T-helper 17 cell (primary cell): ENCODE measurements at regions not wholly inside any gene's neighbourhood (a gene's known extent, or its start where the extent isn't known, plus 50 kb on each side); places are given as distances from the start of the nearest gene placed in this dataset.
"Not testable (repeated sequence)": the region's sequence is repeated elsewhere in the genome, so short reads cannot be mapped to it uniquely, and the experiment has no call there.

Experiments used
- ATAC-seq: fragments of 150-1000 bp; cut with Tn5 transposase; 2 replicates; pipeline ENCODE4 v1.10.0; 2021; ENCODE audit warnings: mild to moderate bottlenecking, moderate library complexity
- DNase-seq, 3 donors: peaks; one replicate each; pipeline versions ENCODE4 v3.0.0 to v3.0.0-alpha.2; 2020 to 2021
- H3K9me3 ChIP-seq: one replicate; pipeline ENCODE4 v1.7.0; 2013; ENCODE audit warnings: low read length, mild to moderate bottlenecking; ENCODE audit not compliant: control insufficient read depth, poor library complexity, severe bottlenecking
- H3K27ac Mint-ChIP-seq: one replicate; pipeline ENCODE4 v1.8.0; 2022; ENCODE audit warnings: mild to moderate bottlenecking, moderate library complexity, mixed read lengths
- H3K27me3 Mint-ChIP-seq: one replicate; pipeline ENCODE4 v1.8.0; 2022; ENCODE audit warnings: mixed read lengths
- H3K36me3 Mint-ChIP-seq: one replicate; pipeline ENCODE4 v1.8.0; 2022; ENCODE audit warnings: low read depth, mixed read lengths
- H3K4me1 Mint-ChIP-seq: one replicate; pipeline ENCODE4 v1.8.0; 2022; ENCODE audit warnings: mild to moderate bottlenecking, mixed read lengths
- H3K4me3 Mint-ChIP-seq: one replicate; pipeline ENCODE4 v1.8.0; 2022; ENCODE audit warnings: mild to moderate bottlenecking, moderate library complexity, mixed read lengths

DNA sequence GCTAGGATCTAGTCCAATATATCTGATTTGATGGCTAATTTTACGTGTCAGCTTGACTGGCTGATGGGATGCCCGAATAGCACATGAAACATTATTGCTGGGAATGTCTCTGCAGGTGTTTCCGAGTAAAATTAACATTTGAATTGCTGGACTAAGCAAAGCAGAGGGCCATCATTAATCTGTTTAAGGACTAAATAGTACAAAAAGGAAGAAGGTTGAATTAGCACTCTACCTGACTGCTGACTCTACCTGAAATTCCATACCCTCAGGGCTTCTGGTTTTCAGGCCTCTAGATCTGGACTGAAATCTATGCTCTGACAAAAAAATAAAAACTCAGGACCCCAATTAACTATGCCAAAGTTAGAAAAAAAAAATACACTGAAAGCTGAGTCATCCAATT is 1021.9 kb downstream of the FAM133A start:
- Mint-ChIP-seq H3K36me3 (no peaks in the 10 kb centered on the region), H3K4me3 (no peak overlapping the region), H3K27ac (no peak overlapping the region), H3K27me3 (no peaks in the 10 kb centered on the region), H3K4me1 (no peaks in the 10 kb centered on the region)
- no peak for ATAC-seq
- no peaks in the 10 kb centered on the region for H3K9me3 ChIP-seq
- no peak for DNase-seq

DNA sequence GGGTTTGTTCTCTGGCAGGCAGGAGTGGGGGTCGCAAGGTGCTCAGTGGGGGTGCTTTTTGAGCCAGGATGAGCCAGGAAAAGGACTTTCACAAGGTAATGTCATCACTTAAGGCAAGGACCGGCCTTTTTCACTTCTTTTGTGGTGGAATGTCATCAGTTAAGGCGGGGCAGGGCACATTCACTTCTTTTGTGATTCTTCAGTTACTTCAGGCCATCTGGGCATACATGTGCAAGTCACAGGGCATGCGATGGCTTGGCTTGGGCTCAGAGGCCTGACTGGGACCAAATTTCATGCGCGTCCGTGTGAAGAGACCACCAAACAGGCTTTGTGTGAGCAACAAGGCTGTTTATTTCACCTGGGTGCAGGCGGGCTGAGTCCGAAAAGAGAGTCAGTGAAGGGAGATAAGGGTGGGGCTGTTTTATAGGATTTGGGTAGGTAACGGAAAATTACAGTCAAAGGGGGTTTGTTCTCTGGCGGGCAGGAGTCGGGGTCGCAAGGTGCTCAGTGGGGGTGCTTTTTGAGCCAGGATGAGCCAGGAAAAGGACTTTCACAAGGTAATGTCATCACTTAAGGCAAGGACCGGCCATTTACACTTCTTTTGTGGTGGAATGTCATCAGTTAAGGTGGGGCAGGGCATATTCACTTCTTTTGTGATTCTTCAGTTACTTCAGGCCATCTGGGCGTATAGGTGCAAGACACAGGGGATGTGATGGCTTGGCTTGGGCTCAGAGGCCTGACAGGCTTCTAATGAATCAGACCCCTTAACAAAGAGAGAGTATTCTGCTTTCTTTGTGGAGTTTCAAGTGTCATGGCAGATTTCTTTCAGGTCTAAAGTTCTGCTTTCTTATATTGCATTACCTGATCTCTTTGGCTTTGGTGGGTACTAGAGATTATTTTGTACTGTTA is 1030.6 kb downstream of the FAM133A start:
- not testable (repeated sequence) for ATAC-seq, H3K9me3 ChIP-seq, H3K4me3 Mint-ChIP-seq, H3K36me3 Mint-ChIP-seq, H3K27me3 Mint-ChIP-seq, DNase-seq, H3K27ac Mint-ChIP-seq, H3K4me1 Mint-ChIP-seq

DNA sequence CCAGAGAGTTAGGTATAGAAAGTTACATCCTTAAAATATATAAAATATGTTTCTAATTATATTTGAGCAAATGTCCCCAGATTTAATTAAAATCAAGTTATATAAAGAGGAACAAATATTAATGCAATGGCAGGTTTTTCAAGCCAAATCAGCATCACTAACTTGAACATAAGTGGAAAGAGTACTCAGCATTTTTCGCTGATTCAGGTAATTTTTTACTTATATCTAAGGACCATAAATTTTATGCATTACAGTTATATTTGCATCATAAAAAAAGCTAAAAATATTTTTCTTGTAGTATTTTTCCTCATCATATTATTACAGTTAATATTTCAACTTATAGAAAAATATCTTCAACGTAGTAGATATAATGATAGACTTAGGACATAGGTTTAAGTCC is 1047.4 kb downstream of the FAM133A start:
- Mint-ChIP-seq H3K27ac (no peak overlapping the region), H3K36me3 (no peaks in the 10 kb centered on the region), H3K4me3 (no peak overlapping the region), H3K4me1 (no peaks in the 10 kb centered on the region), H3K27me3 (no peaks in the 10 kb centered on the region)
- H3K9me3 ChIP-seq, result no peaks in the 10 kb centered on the region
- ATAC-seq, result no peak
- no peak for DNase-seq

DNA sequence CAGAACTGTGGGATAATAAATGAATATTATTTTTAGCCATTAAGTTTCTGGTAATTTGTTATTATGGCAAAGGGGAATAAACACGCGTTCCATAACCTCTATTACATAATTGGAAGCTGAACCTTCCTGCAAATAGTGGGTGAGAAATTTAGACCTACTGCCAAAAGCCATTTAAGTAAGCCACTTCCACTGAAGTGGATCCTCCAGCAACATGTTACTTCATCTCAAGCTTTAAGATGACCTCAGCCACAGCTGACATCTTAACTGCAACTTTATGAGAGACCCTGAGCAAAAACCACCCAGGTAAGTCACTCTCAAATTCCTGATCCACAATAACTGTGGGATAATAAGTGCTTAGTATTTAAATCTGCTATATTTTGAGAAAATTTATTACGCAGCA is 1048.6 kb downstream of the FAM133A start:
- H3K4me1 Mint-ChIP-seq, result no peaks in the 10 kb centered on the region
- no peak for ATAC-seq
- no peaks in the 10 kb centered on the region for H3K36me3 Mint-ChIP-seq
- H3K27ac Mint-ChIP-seq, result no peak overlapping the region
- H3K9me3 ChIP-seq, result no peaks in the 10 kb centered on the region
- DNase-seq, result no peak
- H3K27me3 Mint-ChIP-seq, result no peaks in the 10 kb centered on the region
- H3K4me3 Mint-ChIP-seq, result no peak overlapping the region

DNA sequence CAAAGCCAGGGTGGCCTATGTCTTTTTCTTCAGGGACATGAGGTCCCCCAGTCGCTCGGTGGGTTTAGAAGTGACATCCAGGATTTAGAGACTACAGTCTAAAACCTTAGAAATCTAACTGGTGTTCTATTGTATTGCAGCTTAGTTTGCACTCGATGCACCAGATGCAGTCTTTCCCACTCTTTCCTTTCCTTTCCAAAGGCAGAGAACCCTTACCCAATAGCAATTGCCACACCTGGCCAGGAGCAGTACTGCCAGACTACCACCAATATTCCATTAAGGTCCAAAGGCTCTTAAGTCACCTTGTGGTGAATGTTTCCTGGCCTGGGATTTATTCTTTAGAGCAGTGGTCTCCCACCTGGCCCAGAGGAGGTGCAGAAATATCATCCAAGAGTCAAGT is 1068.8 kb downstream of the FAM133A start:
- Mint-ChIP-seq H3K27ac (no peak overlapping the region), H3K4me3 (no peak overlapping the region), H3K4me1 (no peaks in the 10 kb centered on the region), H3K36me3 (no peaks in the 10 kb centered on the region), H3K27me3 (no peaks in the 10 kb centered on the region)
- no peaks in the 10 kb centered on the region for H3K9me3 ChIP-seq
- DNase-seq (no peak), ATAC-seq (no peak)

DNA sequence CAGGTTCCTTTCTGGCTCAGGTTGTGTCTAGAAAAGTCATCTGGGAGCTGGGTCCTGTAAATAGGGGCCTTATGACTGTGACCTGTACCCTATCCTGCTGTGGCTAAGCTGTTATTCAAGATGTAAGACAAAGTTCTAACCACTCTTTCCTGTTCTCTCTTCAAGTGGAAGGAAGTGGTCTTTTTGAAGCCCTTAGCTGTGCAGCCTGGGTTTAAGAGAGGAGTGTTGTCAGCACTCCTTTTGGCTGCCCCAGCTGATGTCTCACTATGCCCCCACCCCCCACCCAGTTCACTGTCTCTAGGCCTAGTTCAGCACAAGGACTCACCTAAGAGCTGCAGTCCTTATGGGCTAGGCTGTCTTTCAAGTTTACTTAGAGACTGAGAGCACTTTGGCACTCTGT is 1069.5 kb downstream of the FAM133A start:
- Mint-ChIP-seq H3K4me3 (no peak overlapping the region), H3K27ac (no peak overlapping the region), H3K36me3 (no peaks in the 10 kb centered on the region), H3K27me3 (no peaks in the 10 kb centered on the region), H3K4me1 (no peaks in the 10 kb centered on the region)
- no peak for DNase-seq
- no peak for ATAC-seq
- no peaks in the 10 kb centered on the region for H3K9me3 ChIP-seq

DNA sequence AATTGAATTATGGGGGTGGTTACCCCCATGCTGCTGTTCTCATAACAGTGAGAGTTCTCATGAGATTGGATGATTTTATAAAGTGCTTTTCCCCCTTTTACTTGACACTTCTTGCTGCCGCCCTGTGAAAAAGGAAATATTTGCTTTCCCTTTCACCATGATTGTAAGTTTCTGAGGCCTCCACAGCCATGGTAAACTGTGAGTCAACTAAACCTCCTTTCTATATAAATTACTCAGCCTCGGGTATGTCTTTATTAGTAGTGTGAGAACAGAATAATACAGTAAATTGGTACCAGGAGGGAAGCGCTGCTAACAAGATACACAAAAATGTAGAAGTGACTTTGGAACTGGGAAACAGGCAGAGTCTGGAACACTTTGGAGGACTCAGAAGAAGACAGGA is 1070.8 kb downstream of the FAM133A start:
- Mint-ChIP-seq H3K27ac (no peak overlapping the region), H3K4me3 (no peak overlapping the region), H3K27me3 (no peaks in the 10 kb centered on the region), H3K36me3 (no peaks in the 10 kb centered on the region), H3K4me1 (no peaks in the 10 kb centered on the region)
- H3K9me3 ChIP-seq, result no peaks in the 10 kb centered on the region
- no peak for DNase-seq
- ATAC-seq, result no peak

DNA sequence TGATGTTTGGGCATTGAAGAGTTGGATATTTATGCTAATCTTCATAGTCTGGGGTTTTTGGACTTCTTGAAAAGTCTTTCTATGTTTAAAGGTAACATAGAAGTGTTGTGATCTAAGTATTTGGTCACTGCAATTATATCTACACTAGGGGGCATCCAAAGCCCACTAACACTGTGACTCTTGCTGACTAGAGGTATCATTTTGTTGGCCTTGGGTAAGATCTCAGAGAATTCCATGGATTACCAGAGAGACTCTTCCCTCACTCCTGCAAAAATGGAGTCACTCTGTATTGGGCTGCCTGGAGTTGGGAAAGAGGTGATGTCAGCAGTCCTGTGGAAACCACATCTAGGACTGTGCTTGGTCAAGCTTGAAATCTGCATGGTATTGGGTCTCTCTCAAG is 1077.6 kb downstream of the FAM133A start:
- no peaks in the 10 kb centered on the region for H3K36me3 Mint-ChIP-seq
- no peak overlapping the region for H3K4me3 Mint-ChIP-seq
- H3K4me1 Mint-ChIP-seq, result no peaks in the 10 kb centered on the region
- H3K27me3 Mint-ChIP-seq, result no peaks in the 10 kb centered on the region
- no peak for ATAC-seq
- no peak for DNase-seq
- H3K9me3 ChIP-seq, result no peaks in the 10 kb centered on the region
- no peak overlapping the region for H3K27ac Mint-ChIP-seq

DNA sequence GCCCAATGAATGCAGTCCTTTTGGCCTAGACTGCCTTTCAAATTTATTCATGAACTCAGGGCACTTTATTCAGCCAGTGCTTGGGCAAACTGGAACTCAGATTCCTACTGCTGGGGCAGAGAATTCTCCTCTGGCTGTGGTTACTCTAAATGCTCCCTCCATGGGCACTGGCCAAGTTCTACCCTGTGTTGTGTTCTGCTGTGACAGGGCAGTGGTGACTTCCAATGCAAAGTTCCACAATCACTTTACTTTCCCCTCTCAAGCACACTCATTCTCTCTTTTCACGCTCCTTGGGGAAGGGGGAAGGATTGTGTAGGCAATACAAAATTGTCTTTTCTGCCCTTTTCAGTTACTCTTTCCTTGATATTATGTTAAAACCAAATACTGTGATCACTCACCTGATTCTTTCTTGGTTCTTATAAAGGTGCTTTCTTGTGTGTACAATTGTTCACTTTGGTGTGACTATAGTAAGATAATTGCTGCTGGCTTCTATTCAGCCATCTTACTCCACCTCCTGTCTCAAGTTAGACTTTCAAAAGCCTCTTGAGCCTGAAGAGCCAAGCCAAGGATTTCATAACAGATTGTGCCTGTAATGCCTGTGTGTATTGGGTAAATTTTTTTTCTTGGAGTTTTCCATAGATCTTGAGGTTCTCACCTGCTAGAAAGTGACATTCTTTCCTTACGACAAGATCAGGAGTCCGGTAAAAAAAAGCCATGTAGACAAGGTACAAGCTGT is 1078.6 kb downstream of the FAM133A start:
- DNase-seq (no peak), ATAC-seq (no peak)

DNA sequence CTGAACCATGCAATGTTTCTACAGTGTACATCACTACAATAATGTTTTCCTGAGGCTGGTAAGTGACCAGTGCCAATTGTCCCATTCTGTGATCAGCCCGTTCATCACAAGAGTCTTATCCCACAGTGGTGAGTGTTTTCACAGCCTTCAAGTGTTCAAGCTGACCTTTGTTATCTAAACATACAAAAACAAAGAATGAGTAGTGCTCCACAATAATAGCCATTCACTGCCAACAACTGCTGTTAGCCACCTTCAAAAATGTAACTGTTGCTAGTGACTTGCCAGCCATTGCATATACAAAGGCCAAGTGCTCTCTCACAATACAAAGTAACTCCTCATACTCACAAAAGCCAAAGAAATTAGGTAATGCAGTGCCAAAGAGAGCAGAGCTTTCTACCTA is 1084.1 kb downstream of the FAM133A start:
- H3K36me3 Mint-ChIP-seq, result no peaks in the 10 kb centered on the region
- no peaks in the 10 kb centered on the region for H3K27me3 Mint-ChIP-seq
- no peaks in the 10 kb centered on the region for H3K9me3 ChIP-seq
- no peaks in the 10 kb centered on the region for H3K4me1 Mint-ChIP-seq
- H3K4me3 Mint-ChIP-seq, result no peak overlapping the region
- no peak overlapping the region for H3K27ac Mint-ChIP-seq
- ATAC-seq, result no peak
- DNase-seq, result no peak

More for the DNA sequence above, 1078.6 kb downstream of the FAM133A start:
- Mint-ChIP-seq H3K4me1 (no peaks in the 10 kb centered on the region), H3K27me3 (no peaks in the 10 kb centered on the region), H3K36me3 (no peaks in the 10 kb centered on the region), H3K27ac (no peak overlapping the region), H3K4me3 (no peak overlapping the region)
- H3K9me3 ChIP-seq, result no peaks in the 10 kb centered on the region

DNA sequence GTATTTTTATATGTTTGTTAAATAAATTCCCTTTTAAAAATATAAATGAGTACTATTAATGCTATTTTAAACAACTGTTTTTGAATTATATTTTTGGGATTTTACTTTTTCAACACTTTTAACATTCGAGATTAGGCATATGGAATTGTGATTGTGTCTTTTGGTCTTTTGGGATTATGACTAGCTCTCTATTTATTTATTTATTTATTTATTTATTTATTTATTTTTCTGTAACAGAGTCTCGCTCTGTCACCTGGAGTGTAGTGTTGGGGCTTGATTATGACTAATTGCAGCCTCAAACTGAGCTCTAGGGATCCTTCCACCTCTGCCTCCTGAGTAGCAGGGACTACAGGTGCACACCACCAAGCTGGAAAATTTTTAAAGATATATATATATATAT is 1101.6 kb downstream of the FAM133A start:
- ATAC-seq, result no peak
- H3K27me3 Mint-ChIP-seq, result no peaks in the 10 kb centered on the region
- no peaks in the 10 kb centered on the region for H3K36me3 Mint-ChIP-seq
- DNase-seq, result no peak
- H3K4me3 Mint-ChIP-seq, result no peak overlapping the region
- H3K27ac Mint-ChIP-seq, result no peak overlapping the region
- H3K9me3 ChIP-seq, result no peaks in the 10 kb centered on the region
- no peaks in the 10 kb centered on the region for H3K4me1 Mint-ChIP-seq

DNA sequence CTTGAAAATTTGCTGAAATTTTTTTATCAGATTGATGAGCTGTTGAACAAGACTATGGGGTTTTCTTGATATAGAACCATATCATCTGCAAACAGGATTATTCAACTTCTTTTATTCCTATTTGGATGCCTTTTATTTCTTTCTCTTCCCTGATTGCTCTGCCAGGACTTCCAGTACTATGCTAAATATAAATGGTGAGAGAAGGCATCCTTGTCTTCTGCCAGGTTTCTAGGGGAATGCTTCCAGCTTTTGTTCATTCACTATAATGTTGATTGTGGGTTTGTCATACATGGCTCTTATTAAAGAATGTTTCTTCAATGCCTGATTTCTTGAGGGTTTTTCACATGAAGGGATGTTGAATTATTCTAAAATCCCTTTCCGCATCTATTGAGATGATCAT is 1139.5 kb downstream of the FAM133A start:
- Mint-ChIP-seq H3K27me3 (no peaks in the 10 kb centered on the region), H3K36me3 (no peaks in the 10 kb centered on the region), H3K4me1 (no peaks in the 10 kb centered on the region), H3K27ac (no peak overlapping the region), H3K4me3 (no peak overlapping the region)
- ATAC-seq (no peak), DNase-seq (no peak)
- H3K9me3 ChIP-seq, result no peaks in the 10 kb centered on the region

DNA sequence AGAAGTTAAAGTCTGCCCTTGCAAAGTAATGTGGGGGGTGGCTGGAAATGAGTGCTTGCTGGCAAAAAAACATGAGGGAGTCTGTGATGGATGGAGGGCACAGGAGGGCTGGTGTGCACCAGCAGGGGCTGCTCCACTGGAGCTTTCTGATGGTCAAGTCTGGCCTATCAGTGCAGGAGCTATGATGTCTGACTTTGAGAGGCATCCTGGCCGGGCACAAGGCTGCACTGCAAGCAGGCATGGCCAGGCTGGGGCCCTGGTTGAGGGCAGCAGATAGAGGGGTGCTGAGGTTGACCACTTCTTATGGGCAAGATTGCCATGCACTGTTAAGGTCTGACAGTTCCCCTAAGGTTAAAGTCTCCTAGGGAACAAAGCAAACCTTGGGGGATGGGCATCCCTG is 1140.2 kb downstream of the FAM133A start:
- no peaks in the 10 kb centered on the region for H3K27me3 Mint-ChIP-seq
- no peaks in the 10 kb centered on the region for H3K9me3 ChIP-seq
- no peak for DNase-seq
- no peak overlapping the region for H3K27ac Mint-ChIP-seq
- H3K4me3 Mint-ChIP-seq, result no peak overlapping the region
- ATAC-seq, result no peak
- H3K4me1 Mint-ChIP-seq, result no peaks in the 10 kb centered on the region
- no peaks in the 10 kb centered on the region for H3K36me3 Mint-ChIP-seq

DNA sequence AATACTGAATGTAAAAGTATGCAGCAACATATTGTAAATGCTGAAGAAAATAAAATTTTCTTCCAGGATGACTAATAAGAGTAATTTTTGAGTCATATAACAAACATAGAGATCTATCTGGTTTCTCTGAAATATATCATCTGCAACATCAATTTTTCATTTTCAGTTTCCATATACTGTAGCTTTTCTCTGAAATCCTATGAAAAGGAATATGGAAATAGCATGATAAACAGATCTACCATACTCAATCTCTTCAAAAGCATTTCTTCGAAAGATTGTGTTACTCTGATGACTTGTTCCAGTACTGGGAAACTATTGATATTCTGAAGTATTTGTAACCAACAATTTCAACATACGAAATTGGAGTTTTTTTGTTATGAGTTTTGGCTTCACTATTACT is 1156.7 kb downstream of the FAM133A start:
- no peaks in the 10 kb centered on the region for H3K36me3 Mint-ChIP-seq
- H3K27me3 Mint-ChIP-seq, result no peaks in the 10 kb centered on the region
- no peaks in the 10 kb centered on the region for H3K4me1 Mint-ChIP-seq
- no peak overlapping the region for H3K27ac Mint-ChIP-seq
- DNase-seq (no peak), ATAC-seq (no peak)
- no peak overlapping the region for H3K4me3 Mint-ChIP-seq
- no peaks in the 10 kb centered on the region for H3K9me3 ChIP-seq
